GM12878 (cell line): ENCODE measurements at regions not wholly inside any gene's neighbourhood (a gene's known extent, or its start where the extent isn't known, plus 50 kb on each side); places are given as distances from the start of the nearest gene placed in this dataset.

Experiments
- ATAC-seq: fragments of 200-7000 bp; cut with Tn5 transposase; 3 replicates; pipeline ENCODE4 v1.9.1; 2020; ENCODE audit warnings: mild to moderate bottlenecking, moderate library complexity
- BruUV-seq: library from RNA; stranded (reverse); fragments of 400-500 nt; replicated peaks from 2 replicates; lab custom pipeline; 2021; lab: Mats Ljungman, UMichigan
- CTCF ChIA-PET: fragments of 300-600 bp; sonication (Branson Sonifier 250); formaldehyde crosslinking; extraction: SDS; loops from one replicate; lab custom pipeline; 2021; ENCODE audit warnings: inconsistent platforms; lab: Yijun Ruan, JAX
- POLR2A ChIA-PET: fragments of 350-600 bp; formaldehyde crosslinking; extraction: SDS; loops from one replicate; lab custom pipeline; 2021; ENCODE audit warnings: inconsistent platforms; lab: Charles Lee
- RAD21 ChIA-PET: fragments of 300-600 bp; sonication (Branson Sonifier 250); formaldehyde crosslinking; loops from one replicate; lab custom pipeline; 2023; ENCODE audit warnings: antibody characterized with exemption; ENCODE audit not compliant: unreplicated experiment; lab: Charles Lee
- SMC1A ChIA-PET: fragments of 300-600 bp; sonication (Branson Sonifier 250); formaldehyde crosslinking; loops from one replicate; lab custom pipeline; 2023; ENCODE audit not compliant: unreplicated experiment, uncharacterized antibody; lab: Charles Lee
- DNase-seq: peaks from one replicate; pipeline ENCODE4 v3.0.0-alpha.2; 2011; ENCODE audit warnings: low read depth, low spot score
- FAIRE-seq: peaks from 3 replicates; lab custom pipeline; 2011; peaks lifted over from hg19 to GRCh38; lab: Jason Lieb, UNC
- H2AFZ ChIP-seq: 2 replicates; pipeline ENCODE4 v1.6.0; 2011; ENCODE audit warnings: low read depth, low read length, control low read depth; ENCODE audit not compliant: control insufficient read depth
- H3K27ac ChIP-seq: 2 replicates; pipeline ENCODE4 v1.5.1; 2011; ENCODE audit warnings: control low read depth; ENCODE audit not compliant: control insufficient read depth, insufficient read depth
- H3K27me3 ChIP-seq, 2 experiments: replicated peaks in 1 of 2; 2 replicates each; pipeline versions ENCODE4 v1.6.0 to v1.6.1; 2011; ENCODE audit warnings: low read length in 1 of 2; ENCODE audit not compliant: control insufficient read depth in 2 of 2, insufficient read depth in 2 of 2
- H3K36me3 ChIP-seq, 2 experiments: 2 replicates each; pipeline ENCODE4 v1.5.1; 2011; ENCODE audit warnings: low read length in 1 of 2; ENCODE audit not compliant: control insufficient read depth in 2 of 2, insufficient read depth in 2 of 2
- H3K4me1 ChIP-seq: 2 replicates; pipeline ENCODE4 v1.6.1; 2011; ENCODE audit warnings: mild to moderate bottlenecking, low read length, moderate library complexity, mixed read lengths; ENCODE audit not compliant: control insufficient read depth, insufficient read depth
- H3K4me2 ChIP-seq: 2 replicates; pipeline ENCODE4 v1.6.0; 2011; ENCODE audit warnings: control low read depth; ENCODE audit not compliant: control insufficient read depth, insufficient read depth
- H3K4me3 ChIP-seq: fragments of 200-600 bp; sonication (generic); 2 replicates; pipeline ENCODE4 v1.5.1; 2016
- H3K79me2 ChIP-seq: 2 replicates; pipeline ENCODE4 v1.6.0; 2011; ENCODE audit warnings: low read length; ENCODE audit not compliant: control insufficient read depth, insufficient read depth
- H3K9ac ChIP-seq: 2 replicates; pipeline ENCODE4 v1.8.0; 2011; ENCODE audit warnings: low read length, control low read depth, mixed read lengths; ENCODE audit not compliant: control insufficient read depth, insufficient read depth
- H3K9me3 ChIP-seq: replicated peaks from 3 replicates; pipeline ENCODE4 v1.5.1; 2011; ENCODE audit warnings: mild to moderate bottlenecking, low read length; ENCODE audit not compliant: control insufficient read depth, insufficient read depth
- H4K20me1 ChIP-seq: 2 replicates; pipeline ENCODE4 v1.6.0; 2011; ENCODE audit not compliant: control insufficient read depth, insufficient read depth
- CREM ChIP-seq: IDR thresholded peaks from 2 replicates; pipeline ENCODE4 v1.6.1; 2014; ENCODE audit warnings: antibody characterized with exemption, low read depth
- EED ChIP-seq: sonication (generic); IDR thresholded peaks from 2 replicates; pipeline ENCODE4 v1.6.1; 2016; ENCODE audit warnings: antibody characterized with exemption, low read depth
- FOXM1 ChIP-seq: IDR thresholded peaks from 2 replicates; pipeline ENCODE4 v1.6.1; 2012; ENCODE audit warnings: low read depth, mild to moderate bottlenecking, inconsistent platforms, low read length, moderate library complexity
- HDAC6 ChIP-seq: fragments of 200-600 bp; sonication (generic); IDR thresholded peaks from one replicate; pipeline ENCODE4 v1.8.0; 2017; ENCODE audit warnings: antibody characterized with exemption; ENCODE audit not compliant: unreplicated experiment
- JUND ChIP-seq: IDR thresholded peaks from 2 replicates; pipeline ENCODE4 v1.6.1; 2012; ENCODE audit warnings: low read depth, mild to moderate bottlenecking, low read length, improper control_type of control experiment, moderate library complexity
- KLF5 ChIP-seq: fragments of 450-650 bp; IDR thresholded peaks from 2 replicates; pipeline ENCODE4 v1.6.1; 2014; ENCODE audit warnings: mild to moderate bottlenecking; ENCODE audit not compliant: partially characterized antibody
- MYC ChIP-seq: IDR thresholded peaks from 2 replicates; pipeline ENCODE4 v1.6.1; 2011; ENCODE audit warnings: mild to moderate bottlenecking, low read length, moderate library complexity, inconsistent platforms; ENCODE audit not compliant: insufficient read depth, insufficient replicate concordance, insufficient read length, severe bottlenecking
- NFYA ChIP-seq: IDR thresholded peaks from 2 replicates; pipeline ENCODE4 v1.6.1; 2011; ENCODE audit warnings: low read depth, mild to moderate bottlenecking, low read length, improper control_type of control experiment, borderline replicate concordance
- NRF1 ChIP-seq: conservative IDR thresholded peaks from 2 replicates; pipeline ENCODE4 v1.6.1; 2011; ENCODE audit warnings: mild to moderate bottlenecking, low read depth, low read length, improper control_type of control experiment
- SMAD1 ChIP-seq: fragments of 450-650 bp; IDR thresholded peaks from 2 replicates; pipeline ENCODE4 v1.6.1; 2018; ENCODE audit warnings: mild to moderate bottlenecking, low read depth; ENCODE audit not compliant: partially characterized antibody
- SMAD5 ChIP-seq: IDR thresholded peaks from 2 replicates; pipeline ENCODE4 v1.6.1; 2016; ENCODE audit warnings: antibody characterized with exemption, low read depth
- WGBS: methylation state at CpG from one replicate; pipeline ENCODE4 v1.1.6; 2016; ENCODE audit warnings: low lambda C conversion rate; ENCODE audit not compliant: insufficient replicate concordance, insufficient coverage; ENCODE audit errors: missing lambda C conversion rate; 5-methylcytosine and 5-hydroxymethylcytosine counted together
- in situ Hi-C: fragments of 300-500 bp; cut with MboI; formaldehyde crosslinking; loops from 9 replicates; pipeline ENCODE4 v1.14.3; 2018; ENCODE audit warnings: mixed read lengths
- intact Hi-C: fragments of 100-400 bp; cut with micrococcal nuclease; formaldehyde crosslinking; loops from one replicate; pipeline ENCODE4 v1.14.2; 2022; ENCODE audit not compliant: unreplicated experiment
- TF ChIP-seq, protein P1 (sequence below): fragments of 450-650 bp; IDR thresholded peaks from 2 replicates; pipeline ENCODE4 v1.6.1; 2016; ENCODE audit warnings: mild to moderate bottlenecking

DNA sequence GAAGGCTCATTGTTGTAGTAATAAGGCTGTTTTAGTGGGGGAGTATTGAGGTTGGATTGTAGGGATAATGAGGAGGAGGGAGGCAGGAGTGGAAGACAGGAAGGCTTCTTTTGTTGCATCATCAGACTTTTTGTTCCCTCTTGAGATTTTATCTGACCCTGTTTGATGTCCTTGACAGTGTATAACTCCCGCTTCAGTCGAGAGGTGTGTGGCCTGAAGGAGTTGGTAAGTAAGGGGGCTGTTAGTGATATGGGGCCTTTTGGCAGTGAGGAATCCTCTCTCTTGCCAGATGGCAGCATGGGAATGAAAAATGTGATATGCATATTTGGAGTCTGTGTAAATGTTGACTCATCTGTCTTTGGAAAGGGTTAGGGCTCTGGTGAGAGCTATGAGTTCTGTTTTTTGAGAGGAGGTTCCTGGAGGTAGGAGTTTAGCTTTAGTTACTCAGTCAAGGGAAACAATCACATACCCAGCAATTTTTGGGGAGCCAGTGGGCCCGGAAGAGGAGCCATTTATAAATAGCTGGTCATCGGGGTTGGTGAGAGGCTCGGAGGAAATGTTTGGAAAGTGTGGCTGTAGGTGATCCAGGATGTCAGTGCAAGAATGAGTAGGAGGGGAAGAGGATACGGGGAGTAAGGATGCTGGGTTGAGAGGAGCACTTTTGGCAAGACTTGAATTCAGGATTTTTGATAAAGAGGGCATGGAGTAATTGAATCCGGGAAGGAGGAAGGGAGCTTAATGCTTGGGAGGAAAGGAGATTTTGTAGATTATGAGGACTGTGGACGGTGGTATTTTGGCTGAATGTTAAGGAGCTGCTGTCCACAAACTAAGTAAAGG, 136.7 kb upstream of the ETV3 start (continued):
- TF ChIP-seq MYC: no peak
- no peak for TF ChIP-seq CREM
- TF ChIP-seq FOXM1: no peak
- no peak for TF ChIP-seq NRF1
- TF ChIP-seq EED: no peak
- TF ChIP-seq NFYA: no peak
- no peak for TF ChIP-seq HDAC6
- no peak for TF ChIP-seq SMAD1
- no peak for TF ChIP-seq KLF5

DNA sequence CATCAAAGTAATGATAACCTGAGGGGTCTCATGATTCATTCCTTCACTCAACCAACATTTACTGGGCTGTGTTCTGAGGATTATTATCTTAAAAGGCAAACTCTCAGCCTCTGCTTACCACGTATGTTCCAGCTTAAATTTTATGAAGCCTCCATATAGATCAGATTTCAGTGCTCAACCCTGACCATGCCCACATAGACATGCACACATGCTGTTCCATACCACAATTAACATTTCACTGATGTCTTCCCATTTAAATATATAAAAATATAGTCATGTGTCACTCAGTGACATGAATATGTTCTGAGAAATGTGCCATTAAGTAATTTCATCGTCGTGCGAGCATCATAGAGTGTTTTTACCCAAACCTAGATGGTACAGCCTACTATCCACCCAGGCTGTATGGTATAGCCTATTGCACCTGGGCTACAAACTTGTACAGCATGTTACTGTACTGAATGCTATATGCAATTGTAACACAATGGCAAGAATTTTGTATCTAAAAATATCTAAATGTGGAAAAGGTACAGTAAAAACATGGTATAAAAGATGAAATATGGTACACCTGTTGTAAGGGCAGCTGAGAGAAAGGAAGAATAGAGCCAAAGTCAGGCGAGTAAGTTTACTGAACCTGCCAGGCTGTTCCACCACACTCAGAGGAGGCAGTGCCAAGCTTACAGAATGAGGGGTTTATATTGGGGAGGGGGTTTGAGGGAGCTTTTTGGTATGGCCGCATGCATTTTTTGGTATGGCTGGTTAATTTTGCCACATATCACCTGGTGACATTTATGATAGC, 134.7 kb upstream of the ETV3 start:
- Histone ChIP-seq H3K4me3 (no peak overlapping the region), H3K27ac (no peak overlapping the region)
- RAD21 ChIA-PET: no interaction called here
- TF ChIP-seq, protein P1, sequence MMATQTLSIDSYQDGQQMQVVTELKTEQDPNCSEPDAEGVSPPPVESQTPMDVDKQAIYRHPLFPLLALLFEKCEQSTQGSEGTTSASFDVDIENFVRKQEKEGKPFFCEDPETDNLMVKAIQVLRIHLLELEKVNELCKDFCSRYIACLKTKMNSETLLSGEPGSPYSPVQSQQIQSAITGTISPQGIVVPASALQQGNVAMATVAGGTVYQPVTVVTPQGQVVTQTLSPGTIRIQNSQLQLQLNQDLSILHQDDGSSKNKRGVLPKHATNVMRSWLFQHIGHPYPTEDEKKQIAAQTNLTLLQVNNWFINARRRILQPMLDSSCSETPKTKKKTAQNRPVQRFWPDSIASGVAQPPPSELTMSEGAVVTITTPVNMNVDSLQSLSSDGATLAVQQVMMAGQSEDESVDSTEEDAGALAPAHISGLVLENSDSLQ: no peak
- TF ChIP-seq JUND (no peak), SMAD5 (no peak)
- TF ChIP-seq, all 136 proteins: peak for 0
- POLR2A ChIA-PET: interaction anchor here (0.6 kb wide), 1 partner anchor 1518 kb away, joined by 4 read pairs; no protein-coding TSS in a partner anchor
- no TSS peak for BruUV-seq
- in situ Hi-C loops: no loop called here
- WGBS: 54% methylated on average over 6 of the region's 6 CpGs
- no peaks in the 10 kb centered on the region for H3K36me3 ChIP-seq
- ATAC-seq (no peak), DNase-seq (no peak), FAIRE-seq (no peak)
- SMC1A ChIA-PET: interaction anchor here (1.1 kb wide), 1 partner anchor 40 kb away, joined by 3 read pairs; no protein-coding TSS in a partner anchor
- H3K27me3 ChIP-seq: no peaks in the 10 kb centered on the region; a peak in 1 of 4 replicates
- peaks cover 19% of the 10 kb centered on the region for H3K4me1 ChIP-seq
- no peaks in the 10 kb centered on the region for H3K79me2 ChIP-seq
- CTCF ChIA-PET: no interaction called here
- no peak overlapping the region for H2AFZ ChIP-seq
- intact Hi-C loops: loop anchor here (1.0 kb wide), 1 partner anchor 8 kb away; no protein-coding TSS in a partner anchor
- no peak overlapping the region for H3K9ac ChIP-seq
- no peaks in the 10 kb centered on the region for H3K9me3 ChIP-seq
- no peak overlapping the region for H3K4me2 ChIP-seq
- H4K20me1 ChIP-seq: no peaks in the 10 kb centered on the region
